ENCODE measurements at regions not wholly inside any gene's neighbourhood (a gene's known extent, or its start where the extent isn't known, plus 50 kb on each side); places are given as distances from the start of the nearest gene placed in this dataset.
A peak's percentile ranks its signal among the peaks of the same experiment; 100 is the strongest.

DNA sequence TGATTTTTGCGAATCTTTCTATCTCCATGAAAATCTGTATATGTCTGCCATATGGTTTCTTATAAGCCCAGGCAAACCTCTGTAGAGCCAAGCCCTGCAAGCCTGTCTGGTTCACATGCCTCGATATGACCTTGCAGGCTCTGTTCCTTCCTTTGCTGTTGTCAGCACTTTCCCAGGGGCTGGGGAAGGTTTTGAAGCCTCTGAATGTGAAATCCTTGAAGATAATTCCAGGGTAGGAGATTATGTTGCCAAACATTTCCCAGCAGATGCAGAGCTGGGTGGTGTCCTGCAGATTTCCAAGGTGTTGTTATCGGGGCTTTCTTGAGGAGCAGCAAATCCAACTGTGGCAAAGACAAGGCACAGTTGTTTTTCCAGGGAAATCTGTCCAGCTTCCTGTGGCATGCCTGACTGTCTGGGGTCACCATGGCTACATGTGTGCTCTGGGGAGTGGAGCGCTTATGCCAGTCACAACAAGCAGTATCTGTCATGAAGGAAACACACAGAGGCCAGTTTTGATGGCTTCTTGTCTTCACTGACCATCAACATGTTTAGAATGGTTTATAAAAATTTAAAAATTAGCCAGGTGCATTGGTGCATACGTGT is 60.7 kb upstream of the RPS23 start:
- no peak for DNase-seq (ENCODE audit: low read depth, low spot score)
- no peaks in the 10 kb centered on the region for H3K9me3 Mint-ChIP-seq
- H3K27me3 Mint-ChIP-seq (ENCODE audit: low read depth) = no peaks in the 10 kb centered on the region
- peaks cover 13% of the 10 kb centered on the region for H3K4me1 Mint-ChIP-seq
- TF ChIP-seq, protein P1, sequence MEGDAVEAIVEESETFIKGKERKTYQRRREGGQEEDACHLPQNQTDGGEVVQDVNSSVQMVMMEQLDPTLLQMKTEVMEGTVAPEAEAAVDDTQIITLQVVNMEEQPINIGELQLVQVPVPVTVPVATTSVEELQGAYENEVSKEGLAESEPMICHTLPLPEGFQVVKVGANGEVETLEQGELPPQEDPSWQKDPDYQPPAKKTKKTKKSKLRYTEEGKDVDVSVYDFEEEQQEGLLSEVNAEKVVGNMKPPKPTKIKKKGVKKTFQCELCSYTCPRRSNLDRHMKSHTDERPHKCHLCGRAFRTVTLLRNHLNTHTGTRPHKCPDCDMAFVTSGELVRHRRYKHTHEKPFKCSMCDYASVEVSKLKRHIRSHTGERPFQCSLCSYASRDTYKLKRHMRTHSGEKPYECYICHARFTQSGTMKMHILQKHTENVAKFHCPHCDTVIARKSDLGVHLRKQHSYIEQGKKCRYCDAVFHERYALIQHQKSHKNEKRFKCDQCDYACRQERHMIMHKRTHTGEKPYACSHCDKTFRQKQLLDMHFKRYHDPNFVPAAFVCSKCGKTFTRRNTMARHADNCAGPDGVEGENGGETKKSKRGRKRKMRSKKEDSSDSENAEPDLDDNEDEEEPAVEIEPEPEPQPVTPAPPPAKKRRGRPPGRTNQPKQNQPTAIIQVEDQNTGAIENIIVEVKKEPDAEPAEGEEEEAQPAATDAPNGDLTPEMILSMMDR (conservative IDR thresholded peaks at IDR 0.05) = no peak
- peak overlapping the region; percentile 21 for H3K27ac Mint-ChIP-seq (ENCODE audit: unreplicated experiment)
- H3K4me3 Mint-ChIP-seq = no peak overlapping the region
- H3K36me3 Mint-ChIP-seq (ENCODE audit: low read depth) = no peaks in the 10 kb centered on the region

DNA sequence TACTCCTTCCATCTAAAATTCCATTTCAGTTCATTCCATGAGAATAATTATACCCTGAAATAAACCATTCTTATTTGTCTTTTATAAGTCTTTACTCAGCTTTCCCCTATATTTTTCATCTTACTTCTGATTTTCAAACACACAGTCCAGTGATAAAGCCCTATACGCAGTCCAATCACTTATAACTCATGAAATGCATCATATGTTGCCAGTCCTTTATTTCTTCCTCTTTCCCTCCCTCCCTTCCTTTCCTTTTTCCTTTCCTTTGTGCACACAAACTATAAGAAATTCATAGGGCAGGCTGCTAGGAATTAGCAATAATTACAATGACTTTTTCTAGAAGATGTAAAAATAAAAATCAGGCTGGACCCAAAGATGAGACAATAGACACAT is 58.8 kb upstream of the RPS23 start:
- no peaks in the 10 kb centered on the region for H3K27me3 Mint-ChIP-seq (ENCODE audit: low read depth)
- no peak for DNase-seq (ENCODE audit: low read depth, low spot score)
- TF ChIP-seq, protein P1 (conservative IDR thresholded peaks at IDR 0.05) = no peak
- no peak overlapping the region for H3K27ac Mint-ChIP-seq (ENCODE audit: unreplicated experiment)
- H3K9me3 Mint-ChIP-seq = no peaks in the 10 kb centered on the region
- H3K4me3 Mint-ChIP-seq = no peak overlapping the region
- peaks cover 13% of the 10 kb centered on the region for H3K4me1 Mint-ChIP-seq
- H3K36me3 Mint-ChIP-seq (ENCODE audit: low read depth) = no peaks in the 10 kb centered on the region

DNA sequence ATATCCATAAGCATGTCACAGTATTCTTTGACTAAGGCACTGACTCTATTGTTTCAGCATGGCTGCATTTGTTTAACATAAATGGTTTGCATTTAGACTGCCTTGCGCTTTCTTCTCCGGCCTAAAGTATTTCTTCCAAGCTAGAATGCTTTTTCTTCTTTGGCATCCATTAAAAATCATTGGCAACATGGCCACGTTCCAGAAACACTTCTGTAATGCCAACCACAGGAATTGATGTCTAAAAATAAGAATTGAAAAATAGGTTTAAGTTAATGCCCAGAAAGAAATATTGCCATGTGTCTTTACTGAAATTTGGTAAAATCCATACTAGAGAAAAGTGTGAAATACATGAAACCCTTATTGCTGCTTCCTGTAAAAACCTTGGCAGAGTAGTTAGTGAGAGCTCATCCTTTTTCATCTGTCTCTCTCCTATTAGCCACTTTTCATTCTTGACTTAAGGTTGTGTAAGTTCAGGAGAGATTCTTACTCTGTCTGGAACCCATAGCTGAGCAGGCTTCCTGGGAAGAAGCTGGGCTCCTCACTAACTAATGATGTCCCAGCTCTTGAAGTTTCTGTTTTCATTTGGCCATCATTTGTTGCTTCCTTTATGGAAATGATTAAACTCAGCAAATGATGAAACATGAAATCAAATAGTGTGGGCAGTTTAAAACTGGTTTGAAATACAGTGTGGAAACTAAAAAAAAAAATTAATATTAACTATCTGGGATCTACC is 58.2 kb upstream of the RPS23 start:
- DNase-seq (ENCODE audit: low read depth, low spot score) = no peak
- Mint-ChIP-seq H3K36me3 (ENCODE audit: low read depth) (no peaks in the 10 kb centered on the region), H3K9me3 (no peaks in the 10 kb centered on the region), H3K4me3 (no peak overlapping the region), H3K4me1 (peaks cover 13% of the 10 kb centered on the region), H3K27me3 (ENCODE audit: low read depth) (no peaks in the 10 kb centered on the region), H3K27ac (ENCODE audit: unreplicated experiment) (no peak overlapping the region)
- TF ChIP-seq, protein P1 (conservative IDR thresholded peaks at IDR 0.05) = no peak

DNA sequence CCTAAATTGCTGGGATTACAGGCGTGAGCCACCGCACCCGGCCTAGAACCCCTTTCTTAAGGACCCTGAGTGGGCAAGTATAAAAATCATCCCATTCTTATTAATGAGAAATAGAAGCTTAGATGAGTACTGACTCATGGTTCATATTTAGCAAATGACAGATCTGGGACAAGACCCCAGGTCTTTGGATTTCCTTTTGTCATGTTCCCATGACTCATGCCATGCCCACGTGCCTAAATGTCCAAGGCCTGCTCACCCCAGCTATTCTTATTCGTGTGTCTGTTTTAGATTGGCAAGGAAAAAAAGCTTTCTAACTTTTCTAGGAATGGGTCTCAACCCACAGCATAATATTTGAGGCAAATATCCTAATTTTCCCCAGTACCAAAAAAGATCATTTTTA is 57.7 kb upstream of the RPS23 start:
- no peak for DNase-seq (ENCODE audit: low read depth, low spot score)
- TF ChIP-seq, protein P1 (conservative IDR thresholded peaks at IDR 0.05) = no peak
- no peak overlapping the region for H3K27ac Mint-ChIP-seq (ENCODE audit: unreplicated experiment)
- peaks cover 13% of the 10 kb centered on the region for H3K4me1 Mint-ChIP-seq
- H3K9me3 Mint-ChIP-seq = no peaks in the 10 kb centered on the region
- H3K27me3 Mint-ChIP-seq (ENCODE audit: low read depth) = no peaks in the 10 kb centered on the region
- no peaks in the 10 kb centered on the region for H3K36me3 Mint-ChIP-seq (ENCODE audit: low read depth)
- H3K4me3 Mint-ChIP-seq = no peak overlapping the region

DNA sequence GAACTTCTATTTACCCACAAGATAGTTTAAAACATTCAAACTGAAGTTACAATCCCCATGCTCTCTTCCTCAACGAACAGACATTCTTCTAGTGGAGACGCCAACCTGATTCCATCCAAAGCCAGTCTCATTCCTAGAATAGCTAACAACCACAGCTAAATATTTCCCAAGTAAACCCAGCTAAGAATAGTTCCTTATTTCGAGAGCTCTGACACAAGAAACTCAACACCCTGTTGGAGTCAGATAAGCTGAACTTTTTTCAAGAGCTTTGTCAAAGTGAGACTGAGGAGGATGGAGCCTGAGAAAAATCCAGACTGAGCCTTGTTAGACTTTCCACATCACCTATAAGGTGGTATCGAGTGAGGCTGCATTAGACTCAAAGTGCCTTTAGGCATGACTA is 56.7 kb upstream of the RPS23 start:
- H3K4me3 Mint-ChIP-seq = no peak overlapping the region
- peaks cover 13% of the 10 kb centered on the region for H3K4me1 Mint-ChIP-seq
- H3K27ac Mint-ChIP-seq (ENCODE audit: unreplicated experiment) = no peak overlapping the region
- TF ChIP-seq, protein P1 (conservative IDR thresholded peaks at IDR 0.05) = no peak
- peaks cover 4% of the 10 kb centered on the region for H3K9me3 Mint-ChIP-seq
- DNase-seq (ENCODE audit: low read depth, low spot score) = no peak
- peaks cover 4% of the 10 kb centered on the region for H3K36me3 Mint-ChIP-seq (ENCODE audit: low read depth)
- H3K27me3 Mint-ChIP-seq (ENCODE audit: low read depth) = no peaks in the 10 kb centered on the region

Measured in neural crest cell (in vitro differentiated cells).